BE2C (cell line): ENCODE measurements at regions not wholly inside any gene's neighbourhood (a gene's known extent, or its start where the extent isn't known, plus 50 kb on each side); places are given as distances from the start of the nearest gene placed in this dataset.
"Not testable (repeated sequence)": the region's sequence is repeated elsewhere in the genome, so short reads cannot be mapped to it uniquely, and the experiment has no call there.

Experiments used
- DNase-seq: peaks from one replicate; pipeline ENCODE4 v3.0.0-alpha.2; 2020
- H3K27me3 ChIP-seq: fragments of 250-450 bp; sonication (Bioruptor Pico); 2 replicates; pipeline ENCODE4 v1.5.1; 2020; ENCODE audit warnings: mild to moderate bottlenecking
- H3K36me3 ChIP-seq: fragments of 250-450 bp; sonication (Bioruptor Pico); 2 replicates; pipeline ENCODE4 v1.5.1; 2020; ENCODE audit warnings: mild to moderate bottlenecking
- H3K4me1 ChIP-seq: fragments of 250-450 bp; sonication (Bioruptor Pico); 2 replicates; pipeline ENCODE4 v1.5.1; 2020
- H3K4me3 ChIP-seq: 2 replicates; pipeline ENCODE4 v1.5.1; 2011; ENCODE audit warnings: low read depth, low read length
- H3K9me3 ChIP-seq: fragments of 250-450 bp; sonication (Bioruptor Pico); 2 replicates; pipeline ENCODE4 v1.5.1; 2020
- CTCF ChIP-seq: IDR thresholded peaks from 2 replicates; pipeline ENCODE4 v1.5.1; 2012; ENCODE audit warnings: mild to moderate bottlenecking, low read depth, low read length

- no peaks in the 10 kb centered on the region for H3K36me3 ChIP-seq
- H3K4me1 ChIP-seq = no peaks in the 10 kb centered on the region
- TF ChIP-seq CTCF = no peak
Observed at GRCh38 chr3:78511840-78512239, 1256.0 kb downstream of the ROBO1 start.

DNA sequence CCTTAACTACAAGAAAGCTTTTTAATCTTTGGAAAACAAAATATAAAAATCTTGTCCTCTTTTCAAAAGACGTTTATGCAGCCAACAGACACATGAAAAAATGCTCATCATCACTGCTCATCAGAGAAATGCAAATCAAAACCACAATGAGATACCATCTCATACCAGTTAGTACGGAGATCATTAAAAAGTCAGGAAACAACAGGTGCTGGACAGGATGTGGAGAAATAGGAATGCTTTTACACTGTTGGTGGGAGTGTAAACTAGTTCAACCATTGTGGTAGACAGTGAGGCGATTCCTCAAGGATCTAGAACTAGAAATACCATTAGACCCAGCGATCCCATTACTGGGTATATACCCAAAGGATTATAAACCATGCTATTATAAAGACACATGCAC is 1255.0 kb downstream of the ROBO1 start:
- H3K36me3 ChIP-seq, H3K4me3 ChIP-seq, H3K27me3 ChIP-seq, DNase-seq, H3K9me3 ChIP-seq, H3K4me1 ChIP-seq: not testable (repeated sequence)

More at GRCh38 chr3:78511840-78512239, 1256.0 kb downstream of the ROBO1 start:
- Histone ChIP-seq H3K27me3 (no peaks in the 10 kb centered on the region), H3K9me3 (no peaks in the 10 kb centered on the region), H3K4me3 (no peak overlapping the region)
- DNase-seq = no peak

- DNase-seq = no peak
- TF ChIP-seq CTCF = no peak
- H3K4me3 ChIP-seq = no peak overlapping the region
- H3K36me3 ChIP-seq = no peaks in the 10 kb centered on the region
- no peaks in the 10 kb centered on the region for H3K4me1 ChIP-seq
- H3K9me3 ChIP-seq = no peaks in the 10 kb centered on the region
- H3K27me3 ChIP-seq = no peaks in the 10 kb centered on the region
Observed at GRCh38 chr3:78516437-78516836, 1251.4 kb downstream of the ROBO1 start.

- TF ChIP-seq CTCF = no peak
- H3K4me1 ChIP-seq = no peaks in the 10 kb centered on the region
- H3K27me3 ChIP-seq = no peaks in the 10 kb centered on the region
- H3K36me3 ChIP-seq = no peaks in the 10 kb centered on the region
- DNase-seq = no peak
- no peaks in the 10 kb centered on the region for H3K9me3 ChIP-seq
- H3K4me3 ChIP-seq = no peak overlapping the region
Observed at GRCh38 chr3:78516937-78517336, 1250.9 kb downstream of the ROBO1 start.

GRCh38 chr3:78517965-78518364 is 1249.8 kb downstream of the ROBO1 start:
- Histone ChIP-seq H3K9me3 (no peaks in the 10 kb centered on the region), H3K4me3 (no peak overlapping the region), H3K36me3 (no peaks in the 10 kb centered on the region), H3K27me3 (no peaks in the 10 kb centered on the region), H3K4me1 (no peaks in the 10 kb centered on the region)
- no peak for DNase-seq
- TF ChIP-seq CTCF = no peak

- TF ChIP-seq CTCF = no peak
- DNase-seq = no peak
- Histone ChIP-seq H3K4me3 (no peak overlapping the region), H3K9me3 (no peaks in the 10 kb centered on the region), H3K27me3 (no peaks in the 10 kb centered on the region), H3K4me1 (no peaks in the 10 kb centered on the region), H3K36me3 (no peaks in the 10 kb centered on the region)
Observed at GRCh38 chr3:78519281-78519680, 1248.5 kb downstream of the ROBO1 start.

DNA sequence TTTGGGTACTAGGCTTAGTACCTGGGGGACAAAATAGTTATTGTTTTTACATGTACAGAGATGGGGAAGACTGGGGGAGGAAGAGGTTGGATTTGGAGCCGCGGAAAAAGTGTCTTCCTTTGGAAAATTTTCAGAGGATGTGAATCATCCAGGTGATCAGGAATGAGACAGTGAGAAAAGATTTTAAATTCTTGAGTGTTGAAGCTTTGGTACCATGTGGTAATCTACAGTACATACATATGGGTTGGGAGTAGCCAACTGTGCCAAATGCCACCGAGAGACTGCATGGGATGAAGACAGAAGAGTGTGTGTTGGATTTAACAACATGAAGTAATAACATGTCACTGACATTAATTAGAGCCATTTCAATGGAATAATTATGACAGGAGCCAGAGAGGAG is 1238.2 kb downstream of the ROBO1 start:
- no peaks in the 10 kb centered on the region for H3K36me3 ChIP-seq
- H3K4me3 ChIP-seq = no peak overlapping the region
- H3K4me1 ChIP-seq = no peaks in the 10 kb centered on the region
- no peak for DNase-seq
- TF ChIP-seq CTCF = no peak
- H3K9me3 ChIP-seq = no peaks in the 10 kb centered on the region
- no peaks in the 10 kb centered on the region for H3K27me3 ChIP-seq
